ENCODE measurements at regions not wholly inside any gene's neighbourhood (a gene's known extent, or its start where the extent isn't known, plus 50 kb on each side); places are given as distances from the start of the nearest gene placed in this dataset.

DNA sequence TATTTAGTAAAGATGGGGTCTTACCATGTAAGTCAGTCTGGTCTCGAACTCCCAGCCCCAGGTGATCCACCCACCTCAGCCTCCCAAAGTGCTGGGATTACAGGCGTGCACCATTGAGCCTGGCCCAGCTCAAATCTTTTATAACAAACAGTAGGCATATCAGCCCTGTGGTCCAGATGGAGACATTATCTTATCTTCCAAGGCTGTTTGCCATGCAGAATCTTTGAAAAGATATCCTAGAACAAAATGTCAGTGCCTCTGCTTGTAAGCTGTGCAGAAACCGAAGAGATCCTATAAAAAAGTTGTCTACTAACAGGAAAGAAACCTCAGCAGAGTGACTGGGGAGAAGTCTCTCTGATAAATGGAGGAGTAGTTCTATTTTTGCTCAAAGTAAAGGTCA is 142.1 kb downstream of the PTH2R start (continued):
- TF ChIP-seq, protein P1, sequence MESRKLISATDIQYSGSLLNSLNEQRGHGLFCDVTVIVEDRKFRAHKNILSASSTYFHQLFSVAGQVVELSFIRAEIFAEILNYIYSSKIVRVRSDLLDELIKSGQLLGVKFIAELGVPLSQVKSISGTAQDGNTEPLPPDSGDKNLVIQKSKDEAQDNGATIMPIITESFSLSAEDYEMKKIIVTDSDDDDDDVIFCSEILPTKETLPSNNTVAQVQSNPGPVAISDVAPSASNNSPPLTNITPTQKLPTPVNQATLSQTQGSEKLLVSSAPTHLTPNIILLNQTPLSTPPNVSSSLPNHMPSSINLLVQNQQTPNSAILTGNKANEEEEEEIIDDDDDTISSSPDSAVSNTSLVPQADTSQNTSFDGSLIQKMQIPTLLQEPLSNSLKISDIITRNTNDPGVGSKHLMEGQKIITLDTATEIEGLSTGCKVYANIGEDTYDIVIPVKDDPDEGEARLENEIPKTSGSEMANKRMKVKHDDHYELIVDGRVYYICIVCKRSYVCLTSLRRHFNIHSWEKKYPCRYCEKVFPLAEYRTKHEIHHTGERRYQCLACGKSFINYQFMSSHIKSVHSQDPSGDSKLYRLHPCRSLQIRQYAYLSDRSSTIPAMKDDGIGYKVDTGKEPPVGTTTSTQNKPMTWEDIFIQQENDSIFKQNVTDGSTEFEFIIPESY (IDR thresholded peaks at IDR 0.05): no peak
- no peak for TF ChIP-seq FOXA2 (IDR thresholded peaks at IDR 0.05)

DNA sequence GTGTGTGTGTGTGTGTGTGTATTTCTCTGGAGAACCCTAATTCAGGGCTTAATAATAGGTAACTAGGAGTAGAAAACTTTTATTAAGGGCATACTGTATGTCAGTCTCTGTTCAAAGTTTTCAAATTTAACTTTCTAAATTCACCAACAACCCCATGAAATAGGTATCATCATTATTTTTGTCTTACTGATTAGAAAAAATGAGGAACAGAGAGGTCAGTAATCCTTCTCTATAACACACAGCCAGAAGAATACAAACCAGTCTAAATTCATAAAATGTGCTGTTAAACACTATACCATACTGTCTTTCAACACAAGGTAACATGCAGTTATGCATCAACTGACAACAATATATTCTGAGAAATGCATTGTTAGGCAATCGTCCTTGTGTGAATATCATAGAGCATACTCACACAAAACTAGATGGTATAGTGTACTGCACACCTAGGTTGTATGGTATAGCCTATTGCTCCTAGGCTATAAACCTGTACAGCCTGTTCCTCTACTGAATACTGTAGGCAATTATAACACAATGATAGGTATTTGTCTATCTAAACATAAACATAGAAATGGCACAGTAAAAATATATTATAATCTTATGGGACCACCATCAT is 143.1 kb downstream of the PTH2R start:
- Histone ChIP-seq H3K4me3 (ENCODE audit: low read depth in 1 of 3, low read length in 3 of 3) (no peak overlapping the region), H3K36me3 (ENCODE audit: control insufficient read depth in 4 of 4, insufficient read depth in 3 of 4, low read depth in 1 of 4, low read length in 3 of 4) (no peaks in the 10 kb centered on the region), H3K9me3 (ENCODE audit: control insufficient read depth in 4 of 4, low read length in 3 of 4) (peaks cover 0 to 2% (median 0%) of the 10 kb centered on the region in 4 donors), H3K27ac (ENCODE audit: low read depth in 1 of 2, low read length in 2 of 2) (no peak overlapping the region), H3K27me3 (ENCODE audit: control insufficient read depth in 4 of 4, insufficient read depth in 4 of 4, low read length in 3 of 4) (no peaks in the 10 kb centered on the region), H3K4me1 (ENCODE audit: control insufficient read depth in 4 of 4, insufficient read depth in 4 of 4, low read length in 3 of 4) (no peaks in the 10 kb centered on the region), H3K9ac (ENCODE audit: low read depth in 1 of 2, low read length in 2 of 2) (no peak overlapping the region)
- WGBS: 60% methylated on average over 1 of the region's 1 CpG
- TF ChIP-seq FOXA1 (IDR thresholded peaks at IDR 0.05) (no peak), JUND (IDR thresholded peaks at IDR 0.05) (no peak), RXRA (IDR thresholded peaks at IDR 0.05) (no peak), HNF4A (conservative IDR thresholded peaks at IDR 0.05) (no peak), HNF4G (IDR thresholded peaks at IDR 0.05) (no peak), GABPA (IDR thresholded peaks at IDR 0.05 in 1 of 2, conservative IDR thresholded peaks at IDR 0.05 in 1 of 2) (no peak), YY1 (IDR thresholded peaks at IDR 0.05) (no peak), FOXA2 (IDR thresholded peaks at IDR 0.05) (no peak), RAD21 (IDR thresholded peaks at IDR 0.05) (no peak), NR2F2 (IDR thresholded peaks at IDR 0.05) (no peak)
- TF ChIP-seq, protein P1 (IDR thresholded peaks at IDR 0.05): no peak
- no peak for DNase-seq (ENCODE audit: low spot score)

DNA sequence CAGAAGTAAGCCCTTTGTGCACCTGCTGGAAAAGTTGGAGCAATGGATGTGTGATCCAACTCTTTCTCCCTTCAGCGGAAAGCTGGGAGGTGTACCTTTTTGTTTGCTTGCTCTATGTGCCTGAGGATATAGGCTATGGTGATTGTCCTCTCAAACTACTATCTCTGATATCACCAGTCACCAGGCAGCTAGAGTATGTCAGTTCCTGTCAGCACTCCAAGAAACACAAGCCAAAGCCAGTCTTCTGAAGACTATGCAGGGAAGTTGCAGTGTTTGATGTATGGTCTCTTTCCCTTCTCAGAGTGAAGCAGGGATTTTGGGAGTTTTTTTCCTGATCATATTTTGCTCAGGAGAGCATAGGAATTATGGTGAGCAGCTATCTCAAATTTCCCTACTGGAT is 146.4 kb downstream of the PTH2R start:
- no peak overlapping the region for H3K27ac ChIP-seq (ENCODE audit: low read depth in 1 of 2, low read length in 2 of 2)
- WGBS: 93% methylated on average over 1 of the region's 1 CpG
- TF ChIP-seq TAF1 (conservative IDR thresholded peaks at IDR 0.05) (no peak), EGR1 (IDR thresholded peaks at IDR 0.05; ENCODE audit: low read depth in 2 of 2) (no peak), ATF3 (IDR thresholded peaks at IDR 0.05) (no peak), RAD21 (IDR thresholded peaks at IDR 0.05) (no peak), SP1 (IDR thresholded peaks at IDR 0.05) (no peak), JUND (IDR thresholded peaks at IDR 0.05) (no peak), HNF4A (conservative IDR thresholded peaks at IDR 0.05) (no peak), FOXA1 (IDR thresholded peaks at IDR 0.05) (no peak), NR2F2 (IDR thresholded peaks at IDR 0.05) (no peak), FOXA2 (IDR thresholded peaks at IDR 0.05) (no peak), HNF4G (IDR thresholded peaks at IDR 0.05) (no peak), RXRA (IDR thresholded peaks at IDR 0.05) (no peak), YY1 (IDR thresholded peaks at IDR 0.05) (no peak), GABPA (IDR thresholded peaks at IDR 0.05 in 1 of 2, conservative IDR thresholded peaks at IDR 0.05 in 1 of 2) (no peak)
- TF ChIP-seq, protein P2, sequence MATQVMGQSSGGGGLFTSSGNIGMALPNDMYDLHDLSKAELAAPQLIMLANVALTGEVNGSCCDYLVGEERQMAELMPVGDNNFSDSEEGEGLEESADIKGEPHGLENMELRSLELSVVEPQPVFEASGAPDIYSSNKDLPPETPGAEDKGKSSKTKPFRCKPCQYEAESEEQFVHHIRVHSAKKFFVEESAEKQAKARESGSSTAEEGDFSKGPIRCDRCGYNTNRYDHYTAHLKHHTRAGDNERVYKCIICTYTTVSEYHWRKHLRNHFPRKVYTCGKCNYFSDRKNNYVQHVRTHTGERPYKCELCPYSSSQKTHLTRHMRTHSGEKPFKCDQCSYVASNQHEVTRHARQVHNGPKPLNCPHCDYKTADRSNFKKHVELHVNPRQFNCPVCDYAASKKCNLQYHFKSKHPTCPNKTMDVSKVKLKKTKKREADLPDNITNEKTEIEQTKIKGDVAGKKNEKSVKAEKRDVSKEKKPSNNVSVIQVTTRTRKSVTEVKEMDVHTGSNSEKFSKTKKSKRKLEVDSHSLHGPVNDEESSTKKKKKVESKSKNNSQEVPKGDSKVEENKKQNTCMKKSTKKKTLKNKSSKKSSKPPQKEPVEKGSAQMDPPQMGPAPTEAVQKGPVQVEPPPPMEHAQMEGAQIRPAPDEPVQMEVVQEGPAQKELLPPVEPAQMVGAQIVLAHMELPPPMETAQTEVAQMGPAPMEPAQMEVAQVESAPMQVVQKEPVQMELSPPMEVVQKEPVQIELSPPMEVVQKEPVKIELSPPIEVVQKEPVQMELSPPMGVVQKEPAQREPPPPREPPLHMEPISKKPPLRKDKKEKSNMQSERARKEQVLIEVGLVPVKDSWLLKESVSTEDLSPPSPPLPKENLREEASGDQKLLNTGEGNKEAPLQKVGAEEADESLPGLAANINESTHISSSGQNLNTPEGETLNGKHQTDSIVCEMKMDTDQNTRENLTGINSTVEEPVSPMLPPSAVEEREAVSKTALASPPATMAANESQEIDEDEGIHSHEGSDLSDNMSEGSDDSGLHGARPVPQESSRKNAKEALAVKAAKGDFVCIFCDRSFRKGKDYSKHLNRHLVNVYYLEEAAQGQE (IDR thresholded peaks at IDR 0.05): no peak
- TF ChIP-seq, protein P3, sequence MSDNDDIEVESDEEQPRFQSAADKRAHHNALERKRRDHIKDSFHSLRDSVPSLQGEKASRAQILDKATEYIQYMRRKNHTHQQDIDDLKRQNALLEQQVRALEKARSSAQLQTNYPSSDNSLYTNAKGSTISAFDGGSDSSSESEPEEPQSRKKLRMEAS (IDR thresholded peaks at IDR 0.05): no peak
- TF ChIP-seq, protein P1 (IDR thresholded peaks at IDR 0.05): no peak

More for the DNA sequence above, 146.4 kb downstream of the PTH2R start:
- Histone ChIP-seq H3K9me3 (ENCODE audit: control insufficient read depth in 4 of 4, low read length in 3 of 4) (peaks cover 0 to 5% (median under 1%) of the 10 kb centered on the region in 4 donors), H3K36me3 (ENCODE audit: control insufficient read depth in 4 of 4, insufficient read depth in 3 of 4, low read depth in 1 of 4, low read length in 3 of 4) (no peaks in the 10 kb centered on the region), H3K27me3 (ENCODE audit: control insufficient read depth in 4 of 4, insufficient read depth in 4 of 4, low read length in 3 of 4) (no peaks in the 10 kb centered on the region), H3K4me1 (ENCODE audit: control insufficient read depth in 4 of 4, insufficient read depth in 4 of 4, low read length in 3 of 4) (no peaks in the 10 kb centered on the region), H3K9ac (ENCODE audit: low read depth in 1 of 2, low read length in 2 of 2) (no peak overlapping the region), H3K4me3 (ENCODE audit: low read depth in 1 of 3, low read length in 3 of 3) (no peak overlapping the region)
- no peak for DNase-seq (ENCODE audit: low spot score)
